GM18505 (cell line): ENCODE measurements at regions not wholly inside any gene's neighbourhood (a gene's known extent, or its start where the extent isn't known, plus 50 kb on each side); places are given as distances from the start of the nearest gene placed in this dataset.

Experiments used
- ATAC-seq: cut with Tn5 transposase; IDR thresholded peaks from one replicate; pipeline ENCODE4 v1.9.1; 2021; ENCODE audit not compliant: unreplicated experiment
- POLR2A ChIP-seq: IDR thresholded peaks from 4 replicates; pipeline ENCODE4 v1.6.1; 2011; ENCODE audit warnings: borderline replicate concordance; ENCODE audit not compliant: insufficient read depth, insufficient read length; ENCODE audit errors: extremely low read depth

DNA sequence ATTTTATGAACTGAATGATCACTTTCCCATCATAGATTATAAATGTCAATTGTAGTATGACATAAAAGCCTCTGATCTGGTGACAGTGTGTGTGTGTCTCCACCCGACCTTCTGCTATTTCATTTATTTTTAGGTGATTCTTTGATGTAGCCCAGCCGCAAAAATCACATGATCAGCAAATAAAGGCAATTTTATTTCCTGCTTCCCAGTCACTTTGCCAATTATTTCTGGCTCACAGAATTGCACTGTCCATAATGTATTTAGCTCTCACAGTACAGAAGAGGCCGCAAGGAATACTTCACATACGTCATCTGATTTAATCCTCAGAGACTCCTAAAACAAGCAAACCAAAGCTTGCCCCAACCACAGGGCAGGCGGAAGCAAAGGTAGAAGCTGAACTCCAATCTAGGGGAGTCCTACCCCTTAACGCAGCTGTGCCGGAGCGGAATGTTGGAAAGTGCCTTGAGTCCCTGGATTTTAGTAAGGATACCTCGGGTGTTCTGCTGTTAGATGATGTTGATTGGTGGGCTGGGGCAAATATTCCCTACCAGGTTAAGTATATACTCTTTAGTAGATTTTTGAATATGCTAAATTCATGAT, 384.0 kb upstream of the IRX4 start:
- TF ChIP-seq POLR2A, result no peak
- no peak for ATAC-seq

DNA sequence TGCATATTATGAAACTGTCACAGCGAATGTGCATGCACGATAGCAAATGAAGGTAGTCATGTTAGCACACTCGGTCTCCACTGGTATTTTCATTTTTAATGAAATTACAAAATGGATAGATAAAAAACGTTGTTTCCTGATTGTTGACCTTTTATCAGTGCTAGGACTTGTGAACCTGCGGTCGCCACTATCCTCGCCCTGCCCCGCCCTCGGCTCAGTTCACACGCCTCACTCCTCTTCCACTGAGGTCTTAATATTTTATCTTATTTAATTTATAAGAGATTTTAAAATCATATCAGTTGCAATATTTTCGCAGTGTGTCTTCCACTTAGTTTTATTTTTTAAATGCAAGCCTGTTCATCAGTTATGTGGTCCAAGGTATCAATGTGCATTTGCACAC, 382.6 kb upstream of the IRX4 start:
- ATAC-seq, result no peak
- no peak for TF ChIP-seq POLR2A

DNA sequence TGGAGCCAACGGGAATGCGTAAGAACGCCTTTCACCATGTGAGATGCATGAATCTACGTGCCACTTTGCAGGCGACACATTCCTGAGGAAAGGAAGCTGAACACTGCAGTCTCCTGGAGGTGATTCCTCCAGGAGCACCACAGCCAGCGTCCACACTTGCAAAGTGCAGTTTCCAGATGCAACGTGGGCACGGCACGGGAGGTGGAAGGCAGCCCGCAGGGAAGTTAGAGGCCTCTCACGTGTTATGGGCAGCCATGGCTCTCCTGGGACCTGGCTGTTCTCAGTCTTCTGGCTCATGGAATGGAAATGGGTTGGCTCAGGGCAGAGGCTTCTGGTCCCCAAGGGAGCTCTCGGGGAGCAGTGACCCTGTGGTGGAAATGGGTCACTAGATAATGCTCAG, 381.0 kb upstream of the IRX4 start:
- ATAC-seq, result no peak
- no peak for TF ChIP-seq POLR2A

DNA sequence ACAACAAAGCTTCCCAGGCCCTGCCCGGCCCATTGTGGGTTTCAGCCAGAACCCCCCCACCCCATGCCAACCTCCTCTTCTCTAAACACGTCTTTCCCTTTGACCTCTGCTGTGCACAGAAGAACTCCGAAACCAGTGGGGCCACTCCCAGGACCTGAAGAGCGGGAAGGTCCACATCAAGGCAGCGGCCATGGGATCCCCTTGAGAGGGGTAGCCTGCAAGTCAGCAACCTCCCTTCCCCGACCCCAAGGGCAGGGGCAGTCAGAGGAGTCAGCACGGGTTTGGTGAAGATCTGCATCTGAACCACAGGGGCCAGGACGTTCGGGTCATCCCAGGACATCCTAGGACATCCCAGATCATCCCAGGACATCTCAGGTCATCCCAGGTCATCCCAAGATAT, 379.9 kb upstream of the IRX4 start:
- TF ChIP-seq POLR2A, result no peak
- ATAC-seq, result no peak

DNA sequence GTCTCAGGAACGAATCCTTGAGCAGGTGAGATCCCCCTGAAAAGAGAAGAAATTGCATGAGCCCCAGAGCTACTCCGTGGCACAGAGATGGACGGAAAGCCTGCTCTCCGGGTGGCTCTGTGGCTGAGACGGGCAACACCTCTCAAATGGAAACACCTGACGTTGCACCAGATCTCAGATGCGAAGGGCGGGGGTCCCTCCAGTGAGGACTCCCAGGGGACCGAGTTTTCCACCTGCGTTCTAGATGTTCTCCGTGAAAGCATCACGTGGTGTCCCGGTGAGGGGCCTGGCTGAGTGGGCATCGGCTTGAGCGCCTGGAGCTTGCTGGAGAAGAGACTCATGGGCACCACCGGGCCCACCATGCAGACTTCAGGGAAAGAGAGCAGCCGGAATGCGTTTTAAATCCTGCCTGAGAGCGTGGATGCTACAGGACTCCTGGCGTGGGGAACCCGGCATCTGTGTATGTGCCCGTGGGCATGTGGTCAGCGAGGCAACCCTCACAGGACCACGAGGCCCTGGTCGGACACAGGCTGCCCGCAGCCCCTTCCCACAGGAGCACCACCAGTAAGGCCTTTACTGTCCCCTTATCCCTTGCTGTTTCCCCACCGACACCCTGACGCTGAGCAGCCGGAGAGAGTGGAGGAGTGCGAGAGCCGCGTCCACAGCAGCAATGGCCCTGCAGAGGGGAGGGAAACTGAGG, 378.4 kb upstream of the IRX4 start:
- TF ChIP-seq POLR2A, result no peak
- ATAC-seq, result no peak

DNA sequence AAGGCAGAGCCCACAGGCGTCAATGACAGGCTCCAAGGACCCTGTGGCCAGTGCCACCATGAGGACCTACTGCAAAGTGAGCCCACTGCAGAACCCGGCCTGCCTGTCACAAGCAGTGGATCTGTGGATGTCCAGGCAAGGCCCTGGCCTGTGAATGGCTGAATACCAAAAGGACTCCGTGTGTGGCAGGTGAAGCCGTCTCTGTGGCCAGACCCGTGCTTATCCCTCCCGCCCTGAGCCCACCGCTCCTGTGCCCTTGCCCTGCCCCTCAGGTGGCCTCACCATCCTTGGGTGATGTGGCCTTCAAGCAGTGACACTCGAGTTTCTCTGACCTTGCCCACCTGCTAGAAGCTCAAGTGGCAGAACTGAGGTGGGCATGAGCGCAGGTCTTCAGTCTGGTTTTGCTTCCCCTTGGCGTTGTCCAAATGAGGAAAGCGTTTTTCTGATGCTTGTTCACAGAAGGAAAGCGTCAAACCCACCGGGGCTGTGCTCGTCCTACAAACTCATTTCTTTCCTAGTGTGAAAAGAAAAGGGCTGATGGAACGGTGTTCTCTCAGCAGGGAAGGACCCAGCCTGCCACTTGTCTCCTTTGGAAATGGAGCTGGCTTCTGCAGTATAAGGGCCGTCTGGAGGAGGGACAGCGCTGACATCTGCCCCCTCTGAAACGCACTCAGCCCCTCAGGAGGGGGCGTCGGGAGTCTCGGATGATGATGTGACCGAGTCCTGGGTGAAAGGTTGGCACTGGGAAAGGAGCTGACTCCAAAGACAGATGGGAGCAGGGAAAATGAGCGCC, 377.7 kb upstream of the IRX4 start:
- no peak for TF ChIP-seq POLR2A
- no peak for ATAC-seq

DNA sequence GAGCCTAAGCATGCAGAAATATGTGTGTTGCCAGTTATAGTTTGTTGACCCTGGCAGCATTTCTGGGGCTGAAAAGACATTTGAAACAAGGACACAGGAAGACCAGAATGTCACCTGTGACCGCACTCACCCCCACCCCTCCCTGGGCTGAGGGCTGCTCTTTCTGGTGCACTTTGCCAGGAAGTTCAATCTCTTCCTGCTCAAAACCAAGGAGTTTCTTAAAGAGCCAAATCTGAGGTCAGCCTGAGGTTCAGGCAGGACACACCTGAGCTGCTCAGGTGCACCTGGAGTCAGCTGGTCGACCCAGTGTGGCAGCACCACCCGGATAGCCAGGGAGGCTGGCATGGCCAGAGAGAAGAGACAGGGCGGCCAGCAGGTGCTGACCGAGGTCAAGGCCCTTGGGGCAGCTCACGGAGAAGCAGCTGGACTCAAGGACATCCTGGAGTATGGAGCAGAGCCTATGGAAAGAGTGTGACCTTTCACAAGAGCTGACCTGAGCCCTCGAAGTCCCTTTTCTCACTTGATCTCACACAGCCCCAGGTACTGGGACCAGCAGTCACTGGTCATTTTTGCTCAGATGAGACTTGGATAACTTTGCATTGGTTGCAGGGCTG, 376.9 kb upstream of the IRX4 start:
- ATAC-seq, result no peak
- TF ChIP-seq POLR2A, result no peak

DNA sequence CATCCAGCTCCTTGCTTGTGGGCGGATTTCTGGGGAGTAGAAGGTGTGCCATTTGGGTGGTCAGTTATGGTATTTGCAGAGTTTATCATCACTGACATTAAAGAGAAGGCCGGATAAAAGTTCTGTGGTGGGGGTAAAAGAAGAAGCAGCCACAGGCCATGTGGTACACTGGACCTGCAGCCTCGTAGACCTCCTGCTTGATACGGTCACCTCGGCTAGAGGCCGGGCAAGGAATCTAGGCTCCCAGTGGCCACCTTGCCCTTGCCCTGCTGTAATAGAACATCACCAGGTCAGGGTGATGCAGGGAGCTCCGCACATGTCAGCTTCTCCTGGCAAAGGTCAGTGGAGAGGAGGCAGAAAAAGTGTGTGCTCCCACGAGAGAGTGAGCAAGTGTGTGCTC, 376.1 kb upstream of the IRX4 start:
- no peak for TF ChIP-seq POLR2A
- ATAC-seq, result no peak

DNA sequence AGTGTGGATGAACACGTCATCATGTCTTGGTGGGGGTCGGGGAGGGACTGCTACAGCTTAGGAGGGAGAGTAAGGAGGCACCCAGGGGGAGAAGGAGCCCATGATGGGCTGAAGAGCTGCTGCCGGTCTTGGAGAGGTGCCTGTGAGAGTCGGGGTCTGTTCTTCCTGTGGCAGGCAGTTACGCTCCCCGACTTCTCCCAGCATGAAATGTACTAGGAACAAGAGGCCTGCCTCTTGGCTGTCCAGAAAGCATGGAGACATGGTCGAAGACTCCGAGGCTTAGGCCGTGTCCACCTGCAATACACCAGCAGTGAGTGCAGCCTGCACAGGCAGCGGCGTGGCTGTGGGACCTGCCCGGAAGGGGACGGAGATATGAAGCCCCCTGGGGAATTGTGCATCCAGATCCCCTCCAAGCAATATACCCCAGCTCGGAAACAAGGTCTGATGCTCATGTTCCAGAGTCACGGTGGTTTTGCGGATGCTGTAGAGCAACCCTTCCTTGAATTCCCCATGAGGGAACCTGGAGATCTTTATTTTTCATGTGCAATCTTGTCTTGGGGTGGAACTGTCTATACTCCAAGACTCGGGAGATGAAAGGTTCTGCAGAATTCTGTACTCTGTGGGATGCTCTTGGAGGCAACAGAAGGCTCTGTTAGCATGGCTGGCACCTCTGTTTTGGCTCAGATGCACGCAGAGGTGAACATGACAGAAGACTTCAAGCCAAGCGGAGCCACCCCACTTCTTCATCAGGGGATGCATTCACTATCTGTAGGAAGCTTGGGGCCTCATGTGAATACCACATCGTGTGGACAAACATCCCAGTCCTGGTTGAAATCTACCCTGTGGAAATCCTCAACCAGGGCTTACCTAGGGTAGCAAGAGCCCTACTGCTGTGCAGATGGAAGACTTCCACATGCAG, 374.9 kb upstream of the IRX4 start:
- no peak for TF ChIP-seq POLR2A
- ATAC-seq, result no peak

DNA sequence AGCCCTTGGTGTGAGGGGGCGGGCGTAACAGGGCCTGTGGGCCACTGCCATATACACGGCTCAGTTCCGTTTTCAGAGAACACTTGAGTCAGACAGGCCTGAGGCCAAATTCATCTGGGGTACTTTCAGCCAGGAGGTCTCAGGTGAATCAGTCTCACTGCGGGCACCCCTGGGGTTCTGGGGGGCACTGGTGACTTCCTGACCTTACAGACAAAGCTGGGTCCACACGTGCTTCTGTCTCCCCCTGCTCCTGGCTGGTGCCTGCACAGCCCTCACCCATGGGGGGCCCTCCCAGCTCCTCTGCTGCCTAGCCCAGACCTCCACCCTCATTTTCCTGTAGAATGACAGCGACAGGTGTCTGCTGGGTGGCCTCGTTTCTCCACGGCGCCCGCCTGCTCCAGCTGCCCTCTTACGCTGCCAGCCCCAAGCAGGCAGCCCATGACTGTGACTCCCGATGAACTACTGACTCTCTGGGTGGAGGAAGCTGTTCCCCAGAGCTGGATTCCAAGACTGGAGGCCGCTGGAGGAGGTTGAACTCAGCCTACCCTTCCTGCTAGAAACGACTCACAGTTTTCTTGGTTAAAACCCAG, 374.1 kb upstream of the IRX4 start:
- ATAC-seq, result no peak
- no peak for TF ChIP-seq POLR2A

DNA sequence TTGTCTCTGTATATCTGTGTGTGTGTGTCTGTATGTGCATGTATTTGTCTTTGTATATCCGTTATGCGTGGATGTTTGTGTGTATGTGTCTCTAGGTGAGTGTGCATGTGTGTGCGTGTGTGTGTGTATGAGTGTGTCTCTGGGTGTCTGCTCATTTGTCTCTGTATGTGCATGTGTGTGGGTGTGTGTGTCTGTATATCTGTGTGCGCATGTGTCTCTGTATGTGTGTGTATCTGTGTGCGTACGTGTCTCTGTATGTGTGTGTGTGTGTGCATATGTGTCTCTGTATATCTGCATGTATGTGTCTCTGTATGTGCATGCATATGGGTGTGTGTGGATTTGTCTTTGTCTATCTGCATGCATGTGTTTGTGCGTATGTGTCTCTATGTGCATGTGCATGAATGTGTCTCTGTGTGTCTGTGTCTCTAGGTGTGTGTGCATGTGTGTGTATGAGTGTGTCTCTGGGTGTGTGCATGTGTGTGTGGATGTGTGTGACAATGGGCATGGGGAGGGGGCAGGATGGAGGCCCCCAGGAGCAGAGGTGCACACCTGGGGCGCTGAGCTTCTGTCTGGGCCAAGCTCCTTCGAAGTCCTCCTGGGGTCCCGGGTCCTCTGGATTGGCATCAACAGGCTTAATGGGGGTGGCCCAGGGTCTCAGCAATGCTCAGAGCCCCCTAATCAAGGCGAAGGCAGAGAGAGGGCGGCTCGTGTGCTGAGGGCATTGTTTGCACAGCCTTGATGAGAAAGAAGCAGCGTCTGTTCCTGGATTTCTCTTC, 373.4 kb upstream of the IRX4 start:
- no peak for ATAC-seq
- no peak for TF ChIP-seq POLR2A
